ENCODE measurements at regions not wholly inside any gene's neighbourhood (a gene's known extent, or its start where the extent isn't known, plus 50 kb on each side); places are given as distances from the start of the nearest gene placed in this dataset.

- H3K9ac ChIP-seq (ENCODE audit: insufficient read depth, low read depth, low read length), result no peak overlapping the region
- no peaks in the 10 kb centered on the region for H3K27me3 ChIP-seq (ENCODE audit: control insufficient read depth in 1 of 2, insufficient read depth in 2 of 2, low read length in 2 of 2)
- H3K4me3 ChIP-seq (replicated peaks in 1 of 3; ENCODE audit: insufficient read depth in 1 of 3, low read depth in 2 of 3, low read length in 3 of 3), result no peak overlapping the region
- ChIA-PET POLR2A (no interaction called here), CTCF (ENCODE audit: low intra/inter-chr PET ratio, low total read pairs) (no interaction called here)
- peak; percentile 77 for FAIRE-seq
- H4K20me1 ChIP-seq (ENCODE audit: insufficient read depth, low read length), result no peaks in the 10 kb centered on the region
- no peaks in the 10 kb centered on the region for H3K4me1 ChIP-seq (ENCODE audit: insufficient read depth, low read length)
- intact Hi-C loops (cut with micrococcal nuclease; ENCODE audit: unreplicated experiment), result loop anchor here (5.0 kb wide), 1 partner anchor 500 kb away; no protein-coding TSS in a partner anchor
- DNase-seq (ENCODE audit: low spot score), result peak; percentile 0
- H3K9me3 ChIP-seq (ENCODE audit: low read length), result no peaks in the 10 kb centered on the region
- no peak overlapping the region for H3K27ac ChIP-seq (ENCODE audit: extremely low read length, insufficient read depth, low read length)
- TF ChIP-seq, protein P1, sequence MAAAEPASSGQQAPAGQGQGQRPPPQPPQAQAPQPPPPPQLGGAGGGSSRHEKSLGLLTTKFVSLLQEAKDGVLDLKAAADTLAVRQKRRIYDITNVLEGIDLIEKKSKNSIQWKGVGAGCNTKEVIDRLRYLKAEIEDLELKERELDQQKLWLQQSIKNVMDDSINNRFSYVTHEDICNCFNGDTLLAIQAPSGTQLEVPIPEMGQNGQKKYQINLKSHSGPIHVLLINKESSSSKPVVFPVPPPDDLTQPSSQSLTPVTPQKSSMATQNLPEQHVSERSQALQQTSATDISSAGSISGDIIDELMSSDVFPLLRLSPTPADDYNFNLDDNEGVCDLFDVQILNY (CRISPR knock-in tag; conservative IDR thresholded peaks at IDR 0.05), result no peak
- TF ChIP-seq TOPORS (CRISPR knock-in tag; IDR thresholded peaks at IDR 0.05), result no peak
- TF ChIP-seq STAG1 (CRISPR knock-in tag; IDR thresholded peaks at IDR 0.05), result peak; percentile 44
- TF ChIP-seq CTCF (CRISPR knock-in tag; IDR thresholded peaks at IDR 0.05), result peak; percentile 35
- no peak for ATAC-seq
- WGBS (ENCODE audit: low lambda C conversion rate), result 7% methylated on average over 2 of the region's 2 CpGs
- no peaks in the 10 kb centered on the region for H3K36me3 ChIP-seq (replicated peaks in 1 of 2; ENCODE audit: control insufficient read depth in 1 of 2, insufficient read depth in 2 of 2, low read length in 2 of 2)
- no TSS peak for BruUV-seq (replicated peaks)
- no peaks in the 10 kb centered on the region for H3K79me2 ChIP-seq (ENCODE audit: insufficient read depth, low read length)
- no peak overlapping the region for H3K4me2 ChIP-seq (ENCODE audit: low read depth, low read length)
- in situ Hi-C loops (cut with HindIII; ENCODE audit: extremely low pct_ligation_motif_present, low pct_unique_long_range_greater_than_20kb), result loop anchor here (25.0 kb wide), 1 partner anchor 215 kb away; no protein-coding TSS in a partner anchor
- no peak overlapping the region for H2AFZ ChIP-seq (ENCODE audit: low read length)
Observed at GRCh38 chrX:81377329-81377728, 175.4 kb downstream of the SH3BGRL start.

- WGBS (ENCODE audit: low lambda C conversion rate), result 0% methylated on average over 1 of the region's 1 CpG
- H3K27ac ChIP-seq (ENCODE audit: extremely low read length, insufficient read depth, low read length), result no peak overlapping the region
- ATAC-seq (no peak), DNase-seq (ENCODE audit: low spot score) (no peak), FAIRE-seq (no peak)
- no peak overlapping the region for H2AFZ ChIP-seq (ENCODE audit: low read length)
- intact Hi-C loops (cut with micrococcal nuclease; ENCODE audit: unreplicated experiment), result loop anchor here (5.0 kb wide), 1 partner anchor 501 kb away; no protein-coding TSS in a partner anchor
- no peaks in the 10 kb centered on the region for H3K36me3 ChIP-seq (replicated peaks in 1 of 2; ENCODE audit: control insufficient read depth in 1 of 2, insufficient read depth in 2 of 2, low read length in 2 of 2)
- no peaks in the 10 kb centered on the region for H3K9me3 ChIP-seq (ENCODE audit: low read length)
- H3K9ac ChIP-seq (ENCODE audit: insufficient read depth, low read depth, low read length), result no peak overlapping the region
- POLR2A ChIA-PET, result no interaction called here
- no peaks in the 10 kb centered on the region for H3K4me1 ChIP-seq (ENCODE audit: insufficient read depth, low read length)
- no peaks in the 10 kb centered on the region for H4K20me1 ChIP-seq (ENCODE audit: insufficient read depth, low read length)
- in situ Hi-C loops (cut with HindIII; ENCODE audit: extremely low pct_ligation_motif_present, low pct_unique_long_range_greater_than_20kb), result loop anchor here (25.0 kb wide), 1 partner anchor 216 kb away; no protein-coding TSS in a partner anchor
- H3K4me2 ChIP-seq (ENCODE audit: low read depth, low read length), result no peak overlapping the region
- CTCF ChIA-PET (ENCODE audit: low intra/inter-chr PET ratio, low total read pairs), result no interaction called here
- no peaks in the 10 kb centered on the region for H3K27me3 ChIP-seq (ENCODE audit: control insufficient read depth in 1 of 2, insufficient read depth in 2 of 2, low read length in 2 of 2)
- H3K79me2 ChIP-seq (ENCODE audit: insufficient read depth, low read length), result no peaks in the 10 kb centered on the region
- TF ChIP-seq MAFG (CRISPR knock-in tag; IDR thresholded peaks at IDR 0.05), result no peak
- TF ChIP-seq RBFOX2 (IDR thresholded peaks at IDR 0.05; ENCODE audit: low read depth, low read length), result no peak
- no peak for TF ChIP-seq HOMEZ (CRISPR knock-in tag; IDR thresholded peaks at IDR 0.05; ENCODE audit: low read depth)
- TF ChIP-seq ISL2 (CRISPR knock-in tag; IDR thresholded peaks at IDR 0.05), result no peak
- TF ChIP-seq SNAI1 (CRISPR knock-in tag; IDR thresholded peaks at IDR 0.05; ENCODE audit: borderline replicate concordance), result no peak
- no peak for TF ChIP-seq ZNF34 (CRISPR knock-in tag; IDR thresholded peaks at IDR 0.05; ENCODE audit: borderline replicate concordance)
- TF ChIP-seq ZNF724P (CRISPR knock-in tag; IDR thresholded peaks at IDR 0.05; ENCODE audit: borderline replicate concordance), result no peak
- no peak for TF ChIP-seq GFI1 (CRISPR knock-in tag; IDR thresholded peaks at IDR 0.05; ENCODE audit: borderline replicate concordance)
- TF ChIP-seq ZNF496 (CRISPR knock-in tag; IDR thresholded peaks at IDR 0.05; ENCODE audit: insufficient replicate concordance), result no peak
- TF ChIP-seq, protein P2, sequence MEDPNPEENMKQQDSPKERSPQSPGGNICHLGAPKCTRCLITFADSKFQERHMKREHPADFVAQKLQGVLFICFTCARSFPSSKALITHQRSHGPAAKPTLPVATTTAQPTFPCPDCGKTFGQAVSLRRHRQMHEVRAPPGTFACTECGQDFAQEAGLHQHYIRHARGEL (CRISPR knock-in tag; IDR thresholded peaks at IDR 0.05), result no peak
- H3K4me3 ChIP-seq (replicated peaks in 1 of 3; ENCODE audit: insufficient read depth in 1 of 3, low read depth in 2 of 3, low read length in 3 of 3), result no peak overlapping the region
- BruUV-seq (replicated peaks), result no TSS peak
Observed at GRCh38 chrX:81378560-81378959, 176.7 kb downstream of the SH3BGRL start.
